ENCODE measurements at regions not wholly inside any gene's neighbourhood (a gene's known extent, or its start where the extent isn't known, plus 50 kb on each side); places are given as distances from the start of the nearest gene placed in this dataset.

DNA sequence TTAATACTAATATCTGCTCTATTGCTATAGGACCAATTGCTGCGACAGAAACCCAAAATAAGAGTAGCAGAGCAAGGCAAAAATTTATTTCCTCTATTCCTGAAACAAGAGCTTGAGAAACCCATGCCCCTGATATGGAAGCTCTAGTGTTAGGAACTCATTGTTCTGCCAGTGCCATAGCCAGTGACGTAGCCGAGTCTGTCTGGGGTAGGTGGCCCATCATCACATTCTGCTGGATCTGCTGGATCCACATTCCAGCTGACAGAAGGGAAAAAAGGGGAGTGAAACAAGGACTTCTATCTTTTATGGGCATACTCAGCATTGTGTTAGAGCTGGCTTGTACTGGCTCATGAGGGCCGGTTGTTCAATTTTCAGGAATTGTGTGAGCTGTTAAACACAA, 248.9 kb upstream of the MON1B start:
- TF ChIP-seq, protein P1, sequence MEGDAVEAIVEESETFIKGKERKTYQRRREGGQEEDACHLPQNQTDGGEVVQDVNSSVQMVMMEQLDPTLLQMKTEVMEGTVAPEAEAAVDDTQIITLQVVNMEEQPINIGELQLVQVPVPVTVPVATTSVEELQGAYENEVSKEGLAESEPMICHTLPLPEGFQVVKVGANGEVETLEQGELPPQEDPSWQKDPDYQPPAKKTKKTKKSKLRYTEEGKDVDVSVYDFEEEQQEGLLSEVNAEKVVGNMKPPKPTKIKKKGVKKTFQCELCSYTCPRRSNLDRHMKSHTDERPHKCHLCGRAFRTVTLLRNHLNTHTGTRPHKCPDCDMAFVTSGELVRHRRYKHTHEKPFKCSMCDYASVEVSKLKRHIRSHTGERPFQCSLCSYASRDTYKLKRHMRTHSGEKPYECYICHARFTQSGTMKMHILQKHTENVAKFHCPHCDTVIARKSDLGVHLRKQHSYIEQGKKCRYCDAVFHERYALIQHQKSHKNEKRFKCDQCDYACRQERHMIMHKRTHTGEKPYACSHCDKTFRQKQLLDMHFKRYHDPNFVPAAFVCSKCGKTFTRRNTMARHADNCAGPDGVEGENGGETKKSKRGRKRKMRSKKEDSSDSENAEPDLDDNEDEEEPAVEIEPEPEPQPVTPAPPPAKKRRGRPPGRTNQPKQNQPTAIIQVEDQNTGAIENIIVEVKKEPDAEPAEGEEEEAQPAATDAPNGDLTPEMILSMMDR (IDR thresholded peaks at IDR 0.05; ENCODE audit: insufficient read depth, low read length, poor library complexity, severe bottlenecking), result no peak
- TF ChIP-seq EZH2phosphoT487 (conservative IDR thresholded peaks at IDR 0.05; ENCODE audit: low read length), result no peak

Data from SU-DHL-6 (cell line).